Natural killer cell (primary cell): ENCODE measurements at regions not wholly inside any gene's neighbourhood (a gene's known extent, or its start where the extent isn't known, plus 50 kb on each side); places are given as distances from the start of the nearest gene placed in this dataset.

Source experiments
- ATAC-seq, 3 donors: fragments of 150-1000 bp in 2 of 3; fragments of 200-7000 bp in 1 of 3; cut with Tn5 transposase; 1 replicate in 1 of 3; 2 replicates in 2 of 3; pipeline ENCODE4 v1.10.0; 2021; ENCODE audit warnings: mild to moderate bottlenecking in 2 of 3, moderate library complexity in 2 of 3
- DNase-seq, 2 donors: peaks; one replicate each; pipeline versions ENCODE4 v3.0.0 to v3.0.0-alpha.2; 2013 to 2021; ENCODE audit warnings: mixed read lengths in 1 of 2
- H3K27ac ChIP-seq: one replicate; pipeline ENCODE4 v1.5.1; 2013; ENCODE audit warnings: mild to moderate bottlenecking, low read length
- H3K27me3 ChIP-seq: one replicate; pipeline ENCODE4 v1.6.1; 2013; ENCODE audit warnings: low read length; ENCODE audit not compliant: control insufficient read depth, insufficient read depth
- H3K36me3 ChIP-seq: one replicate; pipeline ENCODE4 v1.6.1; 2013; ENCODE audit warnings: low read length; ENCODE audit not compliant: control insufficient read depth, insufficient read depth
- H3K4me1 ChIP-seq: one replicate; pipeline ENCODE4 v1.6.1; 2013; ENCODE audit warnings: low read length; ENCODE audit not compliant: control insufficient read depth, insufficient read depth
- H3K4me3 ChIP-seq: one replicate; pipeline ENCODE4 v1.5.1; 2013; ENCODE audit warnings: low read length
- H3K9me3 ChIP-seq: one replicate; pipeline ENCODE4 v1.6.1; 2013; ENCODE audit warnings: low read length; ENCODE audit not compliant: control insufficient read depth, insufficient read depth
- H3K27ac Mint-ChIP-seq, 2 donors: one replicate each; pipeline ENCODE4 v1.8.0; 2022; ENCODE audit warnings: mild to moderate bottlenecking in 2 of 2, mixed read lengths in 2 of 2, moderate library complexity in 1 of 2
- H3K27me3 Mint-ChIP-seq, 2 donors: one replicate each; pipeline ENCODE4 v1.8.0; 2022; ENCODE audit warnings: low read depth in 2 of 2, mixed read lengths in 2 of 2
- H3K36me3 Mint-ChIP-seq: one replicate; pipeline ENCODE4 v1.8.0; 2022; ENCODE audit warnings: mixed read lengths
- H3K4me1 Mint-ChIP-seq, 2 donors: one replicate each; pipeline ENCODE4 v1.8.0; 2022; ENCODE audit warnings: mixed read lengths in 2 of 2
- H3K4me3 Mint-ChIP-seq: one replicate; pipeline ENCODE4 v1.8.0; 2022; ENCODE audit warnings: mild to moderate bottlenecking, moderate library complexity, mixed read lengths
- H3K9me3 Mint-ChIP-seq, 2 donors: one replicate each; pipeline ENCODE4 v1.8.0; 2022; ENCODE audit warnings: mixed read lengths in 2 of 2
- WGBS: methylation state at CpG from one replicate; pipeline ENCODE4 v1.1.7; 2013; ENCODE audit warnings: missing lambda C conversion rate; ENCODE audit not compliant: insufficient coverage; 5-methylcytosine and 5-hydroxymethylcytosine counted together
- intact Hi-C: fragments of 100-400 bp; cut with micrococcal nuclease; formaldehyde crosslinking; loops from one replicate; pipeline ENCODE4 v1.14.2; 2022
- TF ChIP-seq, protein P1 (sequence below): fragments of 200-600 bp; IDR thresholded peaks from one replicate; pipeline ENCODE4 v1.8.0; 2022; ENCODE audit warnings: antibody characterized with exemption

DNA sequence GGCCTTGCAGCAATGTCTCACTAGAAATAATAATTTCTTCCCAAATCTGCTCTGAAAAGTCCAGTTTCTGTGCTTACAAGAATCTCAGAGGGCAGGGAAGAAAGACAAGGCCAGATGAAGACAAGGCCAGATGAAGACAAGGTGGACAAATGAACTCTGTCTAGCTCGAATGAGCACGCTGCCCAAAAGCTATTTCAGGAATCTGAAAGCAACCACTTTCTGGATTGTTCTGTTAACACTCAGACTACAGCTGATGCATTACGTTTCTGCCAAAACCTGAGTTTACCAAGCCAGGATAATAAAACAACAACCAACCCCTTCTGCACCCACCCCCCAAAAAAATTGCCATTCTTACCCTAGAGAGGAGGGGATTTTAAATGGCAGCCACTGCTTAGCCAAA, 1073.6 kb downstream of the SORCS3 start:
- Mint-ChIP-seq H3K4me3 (no peak overlapping the region), H3K27ac (no peak overlapping the region), H3K9me3 (peaks cover 19 to 22% of the 10 kb centered on the region in 2 donors), H3K4me1 (no peaks in the 10 kb centered on the region), H3K27me3 (no peaks in the 10 kb centered on the region), H3K36me3 (peaks cover 12% of the 10 kb centered on the region)
- no peaks in the 10 kb centered on the region for H3K4me1 ChIP-seq
- no peak for ATAC-seq
- no peak for DNase-seq
- peaks cover 2% of the 10 kb centered on the region for H3K9me3 ChIP-seq
- intact Hi-C loops = no loop called here
- 83% methylated on average over 3 of the region's 3 CpGs for WGBS
- TF ChIP-seq, protein P1, sequence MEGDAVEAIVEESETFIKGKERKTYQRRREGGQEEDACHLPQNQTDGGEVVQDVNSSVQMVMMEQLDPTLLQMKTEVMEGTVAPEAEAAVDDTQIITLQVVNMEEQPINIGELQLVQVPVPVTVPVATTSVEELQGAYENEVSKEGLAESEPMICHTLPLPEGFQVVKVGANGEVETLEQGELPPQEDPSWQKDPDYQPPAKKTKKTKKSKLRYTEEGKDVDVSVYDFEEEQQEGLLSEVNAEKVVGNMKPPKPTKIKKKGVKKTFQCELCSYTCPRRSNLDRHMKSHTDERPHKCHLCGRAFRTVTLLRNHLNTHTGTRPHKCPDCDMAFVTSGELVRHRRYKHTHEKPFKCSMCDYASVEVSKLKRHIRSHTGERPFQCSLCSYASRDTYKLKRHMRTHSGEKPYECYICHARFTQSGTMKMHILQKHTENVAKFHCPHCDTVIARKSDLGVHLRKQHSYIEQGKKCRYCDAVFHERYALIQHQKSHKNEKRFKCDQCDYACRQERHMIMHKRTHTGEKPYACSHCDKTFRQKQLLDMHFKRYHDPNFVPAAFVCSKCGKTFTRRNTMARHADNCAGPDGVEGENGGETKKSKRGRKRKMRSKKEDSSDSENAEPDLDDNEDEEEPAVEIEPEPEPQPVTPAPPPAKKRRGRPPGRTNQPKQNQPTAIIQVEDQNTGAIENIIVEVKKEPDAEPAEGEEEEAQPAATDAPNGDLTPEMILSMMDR = no peak
- no peaks in the 10 kb centered on the region for H3K36me3 ChIP-seq
- H3K27ac ChIP-seq = no peak overlapping the region
- no peaks in the 10 kb centered on the region for H3K27me3 ChIP-seq
- no peak overlapping the region for H3K4me3 ChIP-seq

- Mint-ChIP-seq H3K27ac (no peak overlapping the region), H3K9me3 (peaks cover 5 to 8% of the 10 kb centered on the region in 2 donors), H3K27me3 (no peaks in the 10 kb centered on the region), H3K4me3 (no peak overlapping the region), H3K36me3 (no peaks in the 10 kb centered on the region), H3K4me1 (no peaks in the 10 kb centered on the region)
- H3K27me3 ChIP-seq = no peaks in the 10 kb centered on the region
- no peak overlapping the region for H3K4me3 ChIP-seq
- intact Hi-C loops = no loop called here
- DNase-seq (no peak), ATAC-seq (no peak)
- TF ChIP-seq, protein P1 = no peak
- no peaks in the 10 kb centered on the region for H3K36me3 ChIP-seq
- H3K9me3 ChIP-seq = no peaks in the 10 kb centered on the region
- no peak overlapping the region for H3K27ac ChIP-seq
- no peaks in the 10 kb centered on the region for H3K4me1 ChIP-seq
- 62% methylated on average over 1 of the region's 2 CpGs for WGBS
Measured at GRCh38 chr10:105707603-105708002, 1066.5 kb downstream of the SORCS3 start.

- Histone ChIP-seq H3K9me3 (no peaks in the 10 kb centered on the region), H3K4me1 (no peaks in the 10 kb centered on the region)
- intact Hi-C loops = no loop called here
Measured at GRCh38 chr10:105706281-105707026, 1065.4 kb downstream of the SORCS3 start.

More at GRCh38 chr10:105706281-105707026, 1065.4 kb downstream of the SORCS3 start:
- Mint-ChIP-seq H3K9me3 (peaks cover 5% of the 10 kb centered on the region in 2 donors), H3K27me3 (no peaks in the 10 kb centered on the region), H3K27ac (no peak overlapping the region), H3K4me1 (no peaks in the 10 kb centered on the region), H3K4me3 (no peak overlapping the region), H3K36me3 (no peaks in the 10 kb centered on the region)
- DNase-seq (no peak), ATAC-seq (no peak)
- Histone ChIP-seq H3K4me3 (no peak overlapping the region), H3K27ac (no peak overlapping the region), H3K36me3 (no peaks in the 10 kb centered on the region), H3K27me3 (no peaks in the 10 kb centered on the region)
- TF ChIP-seq, protein P1 = no peak
- 82% methylated on average over 3 of the region's 3 CpGs for WGBS
